ENCODE measurements at regions not wholly inside any gene's neighbourhood (a gene's known extent, or its start where the extent isn't known, plus 50 kb on each side); places are given as distances from the start of the nearest gene placed in this dataset.
"Not testable (repeated sequence)": the region's sequence is repeated elsewhere in the genome, so short reads cannot be mapped to it uniquely, and the experiment has no call there.

DNA sequence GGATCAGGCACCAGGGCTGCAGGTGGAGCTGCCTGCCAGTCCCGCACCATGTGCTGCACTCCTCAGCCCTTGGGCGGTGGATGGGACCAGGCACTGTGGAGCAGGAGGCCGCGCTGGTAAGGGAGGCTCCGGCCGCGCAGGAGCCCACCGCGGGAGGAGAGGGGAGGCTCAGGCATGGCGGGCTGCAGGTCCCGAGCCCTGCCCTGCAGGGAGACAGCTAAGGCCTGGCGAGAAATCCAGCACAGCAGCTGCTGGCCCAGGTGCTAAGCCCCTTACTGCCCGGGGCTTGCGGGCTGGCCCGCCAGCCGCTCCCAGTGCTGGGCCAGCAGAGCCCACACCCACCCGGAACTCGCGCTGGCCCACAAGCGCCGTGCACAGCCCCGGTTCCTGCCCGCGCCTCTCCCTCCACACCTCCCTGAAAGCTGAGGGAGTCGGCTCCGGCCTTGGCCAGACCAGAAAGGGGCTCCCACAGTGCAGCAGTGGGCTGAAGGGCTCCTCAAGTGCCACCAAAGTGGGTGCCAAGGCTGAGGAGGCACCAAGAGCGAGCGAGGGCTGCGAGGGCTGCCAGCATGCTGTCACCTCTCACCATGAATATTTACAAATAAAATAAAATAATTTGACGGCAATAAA is 294.7 kb downstream of the CD109 start:
- H3K36me3 ChIP-seq (ENCODE audit: control insufficient read depth, insufficient read depth, low read length); H3K27ac ChIP-seq (ENCODE audit: low read depth, low read length); H3K4me1 ChIP-seq (ENCODE audit: control insufficient read depth, insufficient read depth, low read length); H3K27me3 ChIP-seq (ENCODE audit: control insufficient read depth, insufficient read depth, low read length); DNase-seq (ENCODE audit: low read depth in 4 of 6, low spot score in 6 of 6); H3K4me3 ChIP-seq (ENCODE audit: low read depth, low read length); H3K9me3 ChIP-seq (ENCODE audit: control insufficient read depth, insufficient read depth, low read length): not testable (repeated sequence)
- WGBS (ENCODE audit: insufficient coverage) = 98% methylated on average over 25 of the region's 30 CpGs

GRCh38 chr6:73989428-73989827 is 293.4 kb downstream of the CD109 start:
- Histone ChIP-seq H3K27ac (ENCODE audit: low read depth, low read length) (no peak overlapping the region), H3K36me3 (ENCODE audit: control insufficient read depth, insufficient read depth, low read length) (no peaks in the 10 kb centered on the region), H3K27me3 (ENCODE audit: control insufficient read depth, insufficient read depth, low read length) (no peaks in the 10 kb centered on the region), H3K4me1 (ENCODE audit: control insufficient read depth, insufficient read depth, low read length) (no peaks in the 10 kb centered on the region), H3K9me3 (ENCODE audit: control insufficient read depth, insufficient read depth, low read length) (no peaks in the 10 kb centered on the region), H3K4me3 (ENCODE audit: low read depth, low read length) (no peak overlapping the region)
- DNase-seq (ENCODE audit: low read depth in 4 of 6, low spot score in 6 of 6) = no peak
- WGBS (ENCODE audit: insufficient coverage) = 100% methylated on average over 2 of the region's 3 CpGs

DNA sequence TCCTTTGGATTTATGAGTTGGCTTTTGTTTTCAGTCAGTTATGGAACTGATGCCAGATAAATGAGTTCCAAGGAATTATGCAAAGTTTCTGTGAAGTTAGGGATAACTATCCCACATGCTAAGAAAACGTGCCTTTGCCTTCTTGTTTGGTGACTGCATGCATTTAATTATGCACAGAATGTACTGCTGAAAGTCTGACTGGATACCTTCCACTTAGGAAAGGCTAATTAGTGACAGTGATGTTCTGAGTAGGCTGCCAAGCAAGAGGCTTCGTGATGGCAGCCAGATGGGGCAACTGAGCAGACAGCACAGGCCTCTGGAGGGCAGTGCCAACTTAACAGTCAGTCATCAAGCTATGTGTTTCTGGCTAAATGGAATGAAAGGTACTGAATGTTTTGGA is 289.9 kb downstream of the CD109 start:
- no peaks in the 10 kb centered on the region for H3K27me3 ChIP-seq (ENCODE audit: control insufficient read depth, insufficient read depth, low read length)
- H3K36me3 ChIP-seq (ENCODE audit: control insufficient read depth, insufficient read depth, low read length) = no peaks in the 10 kb centered on the region
- no peaks in the 10 kb centered on the region for H3K4me1 ChIP-seq (ENCODE audit: control insufficient read depth, insufficient read depth, low read length)
- H3K27ac ChIP-seq (ENCODE audit: low read depth, low read length) = no peak overlapping the region
- H3K4me3 ChIP-seq (ENCODE audit: low read depth, low read length) = no peak overlapping the region
- DNase-seq (ENCODE audit: low read depth in 4 of 6, low spot score in 6 of 6) = peak in 2 of 6 donors; percentile 25 to 72
- no peaks in the 10 kb centered on the region for H3K9me3 ChIP-seq (ENCODE audit: control insufficient read depth, insufficient read depth, low read length)
- 32% methylated on average over 2 of the region's 2 CpGs for WGBS (ENCODE audit: insufficient coverage)

- Histone ChIP-seq H3K27ac (ENCODE audit: low read depth, low read length) (no peak overlapping the region), H3K4me1 (ENCODE audit: control insufficient read depth, insufficient read depth, low read length) (no peaks in the 10 kb centered on the region), H3K36me3 (ENCODE audit: control insufficient read depth, insufficient read depth, low read length) (no peaks in the 10 kb centered on the region), H3K4me3 (ENCODE audit: low read depth, low read length) (no peak overlapping the region), H3K27me3 (ENCODE audit: control insufficient read depth, insufficient read depth, low read length) (no peaks in the 10 kb centered on the region), H3K9me3 (ENCODE audit: control insufficient read depth, insufficient read depth, low read length) (no peaks in the 10 kb centered on the region)
- no peak for DNase-seq (ENCODE audit: low read depth in 4 of 6, low spot score in 6 of 6)
- no CpG with 5 or more reads among the region's 2 CpGs for WGBS (ENCODE audit: insufficient coverage)
Observed at GRCh38 chr6:73984571-73985210, 288.7 kb downstream of the CD109 start.

- H3K4me3 ChIP-seq (ENCODE audit: low read depth, low read length) = no peak overlapping the region
- 40% methylated on average over 1 of the region's 2 CpGs for whole genome bisulfite sequencing (ENCODE audit: insufficient coverage)
- H3K9me3 ChIP-seq (ENCODE audit: control insufficient read depth, insufficient read depth, low read length) = no peaks in the 10 kb centered on the region
- no peak overlapping the region for H3K27ac ChIP-seq (ENCODE audit: low read depth, low read length)
- H3K27me3 ChIP-seq (ENCODE audit: control insufficient read depth, insufficient read depth, low read length) = no peaks in the 10 kb centered on the region
- no peaks in the 10 kb centered on the region for H3K36me3 ChIP-seq (ENCODE audit: control insufficient read depth, insufficient read depth, low read length)
- no peaks in the 10 kb centered on the region for H3K4me1 ChIP-seq (ENCODE audit: control insufficient read depth, insufficient read depth, low read length)
- no peak for DNase-seq (ENCODE audit: low read depth in 4 of 6, low spot score in 6 of 6)
Observed at GRCh38 chr6:73983367-73983766, 287.4 kb downstream of the CD109 start.

GRCh38 chr6:73980096-73980495 is 284.1 kb downstream of the CD109 start:
- Histone ChIP-seq H3K9me3 (ENCODE audit: control insufficient read depth, insufficient read depth, low read length) (no peaks in the 10 kb centered on the region), H3K4me3 (ENCODE audit: low read depth, low read length) (no peak overlapping the region), H3K4me1 (ENCODE audit: control insufficient read depth, insufficient read depth, low read length) (no peaks in the 10 kb centered on the region), H3K27ac (ENCODE audit: low read depth, low read length) (no peak overlapping the region), H3K36me3 (ENCODE audit: control insufficient read depth, insufficient read depth, low read length) (no peaks in the 10 kb centered on the region), H3K27me3 (ENCODE audit: control insufficient read depth, insufficient read depth, low read length) (no peaks in the 10 kb centered on the region)
- DNase-seq (ENCODE audit: low read depth in 4 of 6, low spot score in 6 of 6) = peak in 2 of 6 donors; percentile 17 to 77

DNA sequence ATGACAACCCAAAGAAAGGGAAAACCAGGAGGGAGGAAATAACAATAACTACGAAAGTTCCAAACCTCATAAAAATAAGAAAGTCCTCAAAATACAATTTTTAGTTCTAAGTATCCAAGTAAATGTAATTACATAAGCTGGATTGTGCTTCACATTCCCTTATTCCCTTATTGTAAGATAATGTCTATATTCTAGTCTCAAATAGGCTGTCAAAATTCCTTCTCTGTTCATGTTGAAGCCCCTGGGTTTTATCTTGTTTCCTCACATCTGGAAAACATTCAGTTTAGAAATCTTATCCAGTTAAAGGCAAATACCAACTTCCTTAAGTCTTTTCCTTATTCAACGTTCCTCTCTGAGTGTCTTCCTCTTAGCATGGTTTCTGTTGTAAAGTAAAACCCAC is 282.3 kb downstream of the CD109 start:
- WGBS (ENCODE audit: insufficient coverage) = no CpG with 5 or more reads among the region's 2 CpGs
- no peak overlapping the region for H3K27ac ChIP-seq (ENCODE audit: low read depth, low read length)

DNA sequence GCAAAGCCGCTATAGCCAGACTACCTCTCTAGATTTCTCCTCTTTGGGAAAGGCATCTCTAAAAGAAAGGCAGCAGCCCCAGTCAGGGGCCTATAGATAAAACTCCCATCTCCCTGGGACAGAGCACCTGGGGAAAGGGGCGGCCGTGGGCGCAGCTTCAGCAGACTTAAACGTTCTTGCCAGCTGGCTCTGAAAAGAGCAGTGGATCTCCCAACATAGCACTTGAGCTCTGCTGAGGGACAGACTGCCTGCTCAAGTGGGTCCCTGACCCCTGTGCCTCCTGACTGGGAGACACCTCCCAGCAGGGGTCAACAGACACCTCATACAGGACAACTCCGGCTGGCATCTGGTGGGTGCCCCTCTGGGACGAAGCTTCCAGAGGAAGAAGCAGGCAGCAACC is 276.5 kb downstream of the CD109 start:
- not testable (repeated sequence) for DNase-seq (ENCODE audit: low read depth in 4 of 6, low spot score in 6 of 6)

More for the DNA sequence above, 282.3 kb downstream of the CD109 start:
- no peak for DNase-seq (ENCODE audit: low read depth in 4 of 6, low spot score in 6 of 6)
- Histone ChIP-seq H3K4me1 (ENCODE audit: control insufficient read depth, insufficient read depth, low read length) (no peaks in the 10 kb centered on the region), H3K27me3 (ENCODE audit: control insufficient read depth, insufficient read depth, low read length) (no peaks in the 10 kb centered on the region), H3K9me3 (ENCODE audit: control insufficient read depth, insufficient read depth, low read length) (no peaks in the 10 kb centered on the region), H3K4me3 (ENCODE audit: low read depth, low read length) (no peak overlapping the region), H3K36me3 (ENCODE audit: control insufficient read depth, insufficient read depth, low read length) (no peaks in the 10 kb centered on the region)

DNA sequence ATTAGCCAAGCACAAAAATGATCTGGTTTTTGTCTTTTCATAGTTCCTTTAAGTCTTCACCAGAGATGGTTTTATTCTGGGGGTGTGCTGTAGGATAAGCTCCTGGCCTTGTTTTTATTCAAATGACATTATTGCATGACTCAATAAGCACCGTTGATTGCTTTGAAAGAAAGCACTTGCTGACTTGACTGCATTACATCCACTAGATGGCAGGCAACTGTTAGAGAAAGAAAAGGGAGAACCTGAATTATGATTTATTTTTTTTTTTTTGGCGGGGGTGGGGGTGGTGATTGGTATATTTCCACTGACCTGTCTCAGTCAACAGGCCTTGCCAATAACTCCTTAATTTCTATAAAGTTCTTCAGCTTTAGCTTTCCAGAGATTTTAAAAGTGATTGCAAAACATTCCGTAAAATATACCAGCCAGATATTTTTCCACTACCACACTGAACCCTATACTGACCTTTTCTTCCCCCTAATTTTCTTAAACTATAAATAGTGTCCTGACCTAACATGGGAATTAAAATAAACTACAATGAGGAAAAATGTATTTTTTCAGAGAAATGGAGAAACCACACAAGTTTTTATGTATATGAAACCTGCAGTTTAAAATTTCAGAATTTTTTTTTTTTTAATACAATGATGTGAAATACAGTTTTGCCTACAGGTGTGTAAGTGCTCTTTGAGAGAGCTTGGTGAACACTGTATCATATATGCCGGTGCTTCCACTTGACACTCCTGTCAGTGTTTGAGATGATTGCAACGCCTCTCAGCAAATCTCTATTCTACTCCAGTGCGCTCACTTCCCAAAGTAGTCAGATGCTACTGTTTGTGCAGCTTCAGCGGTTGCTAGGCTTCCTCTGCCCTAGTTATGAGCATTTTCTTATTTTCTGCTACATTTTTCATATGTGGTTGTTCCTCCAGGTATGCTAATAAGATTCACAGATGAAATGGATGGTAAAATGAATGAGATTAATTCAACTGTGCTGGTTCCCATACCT is 274.3 kb downstream of the CD109 start:
- DNase-seq (ENCODE audit: low read depth in 4 of 6, low spot score in 6 of 6) = peak in 5 of 6 donors; percentile 12 to 82 (median 24)
- Histone ChIP-seq H3K9me3 (ENCODE audit: control insufficient read depth, insufficient read depth, low read length) (no peaks in the 10 kb centered on the region), H3K4me3 (ENCODE audit: low read depth, low read length) (no peak overlapping the region), H3K36me3 (ENCODE audit: control insufficient read depth, insufficient read depth, low read length) (no peaks in the 10 kb centered on the region), H3K27ac (ENCODE audit: low read depth, low read length) (no peak overlapping the region), H3K4me1 (ENCODE audit: control insufficient read depth, insufficient read depth, low read length) (no peaks in the 10 kb centered on the region), H3K27me3 (ENCODE audit: control insufficient read depth, insufficient read depth, low read length) (no peaks in the 10 kb centered on the region)
- 83% methylated on average over 2 of the region's 7 CpGs for WGBS (ENCODE audit: insufficient coverage)

More for the DNA sequence above, 276.5 kb downstream of the CD109 start:
- not testable (repeated sequence) for H3K4me3 ChIP-seq (ENCODE audit: low read depth, low read length); H3K27me3 ChIP-seq (ENCODE audit: control insufficient read depth, insufficient read depth, low read length); H3K9me3 ChIP-seq (ENCODE audit: control insufficient read depth, insufficient read depth, low read length); H3K4me1 ChIP-seq (ENCODE audit: control insufficient read depth, insufficient read depth, low read length); H3K36me3 ChIP-seq (ENCODE audit: control insufficient read depth, insufficient read depth, low read length); H3K27ac ChIP-seq (ENCODE audit: low read depth, low read length)
- 97% methylated on average over 7 of the region's 7 CpGs for WGBS (ENCODE audit: insufficient coverage)
